Activated T-helper 1 cell treated with anti-CD3 and anti-CD28 coated beads, Interleukin-12 subunit alpha, Interleukin-12 subunit beta, Interleukin-2, Interleukin-4 antibody, amounts not matched to agents 30 ng/mL and 10 ng/mL and 1 ng/mL, durations not matched to agents 14 hours and 24 hours and 36 hours (primary cell): ENCODE measurements at regions not wholly inside any gene's neighbourhood (a gene's known extent, or its start where the extent isn't known, plus 50 kb on each side); places are given as distances from the start of the nearest gene placed in this dataset.

Source experiments
- DNase-seq: peaks from one replicate; pipeline ENCODE4 v3.0.0; 2021; ENCODE audit warnings: low spot score
- H3K27ac Mint-ChIP-seq: one replicate; pipeline ENCODE4 v1.8.0; 2021; ENCODE audit warnings: mild to moderate bottlenecking, mixed read lengths
- H3K27me3 Mint-ChIP-seq: one replicate; pipeline ENCODE4 v1.8.0; 2022; ENCODE audit warnings: mild to moderate bottlenecking, moderate library complexity, mixed read lengths; ENCODE audit not compliant: insufficient read depth
- H3K36me3 Mint-ChIP-seq: one replicate; pipeline ENCODE4 v1.8.0; 2021; ENCODE audit warnings: low read depth, mixed read lengths
- H3K4me1 Mint-ChIP-seq: one replicate; pipeline ENCODE4 v1.8.0; 2021; ENCODE audit warnings: low read depth, mixed read lengths
- H3K4me3 Mint-ChIP-seq: one replicate; pipeline ENCODE4 v1.8.0; 2021; ENCODE audit warnings: mild to moderate bottlenecking, moderate library complexity, mixed read lengths
- H3K9me3 Mint-ChIP-seq: one replicate; pipeline ENCODE4 v1.8.0; 2021; ENCODE audit warnings: mixed read lengths
- intact Hi-C: fragments of 100-400 bp; cut with micrococcal nuclease; formaldehyde crosslinking; loops from one replicate; pipeline ENCODE4 v1.15.1; 2024

DNA sequence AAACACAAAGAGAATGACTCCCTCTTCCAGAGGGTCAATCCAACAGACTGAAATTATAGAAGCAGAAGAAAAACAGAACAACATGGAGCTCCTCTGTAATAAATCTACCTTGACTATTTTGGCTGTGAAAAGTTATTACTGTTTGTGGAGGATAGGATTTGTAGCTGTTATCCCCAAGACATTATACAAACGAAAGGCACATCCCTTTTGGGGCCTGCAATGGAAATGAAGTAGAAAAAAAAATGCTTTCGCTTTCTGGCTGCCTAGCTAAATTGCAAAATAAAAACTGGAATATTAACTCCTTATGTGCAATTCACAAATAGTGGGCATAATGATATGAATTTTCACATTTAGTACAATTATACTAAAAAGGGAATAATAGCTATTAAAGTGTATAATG is 123.8 kb upstream of the CCDC179 start:
- intact Hi-C loops = no loop called here
- H3K4me3 Mint-ChIP-seq = no peak overlapping the region
- no peak for DNase-seq

DNA sequence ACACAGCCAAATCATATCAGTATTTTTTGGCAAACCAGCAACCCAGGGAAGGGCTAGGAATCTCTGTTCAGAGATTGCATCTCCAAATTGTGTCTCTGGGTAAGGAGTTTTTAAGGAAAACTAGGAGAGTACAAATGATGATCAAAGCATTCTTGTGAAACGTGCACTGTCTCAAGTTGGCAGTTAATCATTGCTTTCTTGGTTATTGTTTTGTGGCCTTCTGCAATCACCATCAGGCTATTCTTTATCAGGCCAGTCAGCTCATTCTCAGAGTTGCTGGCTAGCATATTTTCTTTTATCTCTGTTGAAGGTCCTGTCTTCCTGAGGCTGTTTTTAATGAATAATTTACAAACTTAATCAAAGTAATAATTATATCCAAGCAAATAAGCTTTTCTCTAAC is 129.1 kb upstream of the CCDC179 start:
- no peak overlapping the region for H3K27ac Mint-ChIP-seq
- DNase-seq = no peak
- H3K27me3 Mint-ChIP-seq = no peaks in the 10 kb centered on the region
- no peak overlapping the region for H3K4me3 Mint-ChIP-seq
- no peaks in the 10 kb centered on the region for H3K4me1 Mint-ChIP-seq
- peaks cover 11% of the 10 kb centered on the region for H3K9me3 Mint-ChIP-seq
- no peaks in the 10 kb centered on the region for H3K36me3 Mint-ChIP-seq
- intact Hi-C loops = no loop called here

More for the DNA sequence above, 123.8 kb upstream of the CCDC179 start:
- no peaks in the 10 kb centered on the region for H3K36me3 Mint-ChIP-seq
- no peaks in the 10 kb centered on the region for H3K27me3 Mint-ChIP-seq
- no peaks in the 10 kb centered on the region for H3K9me3 Mint-ChIP-seq
- no peaks in the 10 kb centered on the region for H3K4me1 Mint-ChIP-seq
- no peak overlapping the region for H3K27ac Mint-ChIP-seq

DNA sequence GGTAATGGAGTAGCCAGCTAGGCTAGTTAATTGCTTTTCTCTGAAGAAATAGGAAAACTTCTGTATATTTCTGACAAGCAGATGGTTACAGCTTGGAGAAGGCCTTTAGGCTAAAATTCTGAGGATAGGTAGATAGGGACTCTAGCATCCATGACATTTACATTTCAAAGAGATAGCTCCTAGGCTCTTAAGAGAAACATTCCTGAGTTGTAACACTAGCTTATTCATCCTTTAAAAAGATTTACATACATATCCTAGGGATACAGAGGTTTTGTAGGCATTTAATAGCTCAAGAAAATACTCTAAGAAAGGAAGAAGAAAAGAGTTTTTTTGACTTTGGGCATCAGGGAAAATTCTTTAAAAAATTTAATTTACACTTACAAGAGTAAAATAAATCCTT is 130.9 kb upstream of the CCDC179 start:
- H3K4me1 Mint-ChIP-seq = no peaks in the 10 kb centered on the region
- no peaks in the 10 kb centered on the region for H3K36me3 Mint-ChIP-seq
- no peak overlapping the region for H3K4me3 Mint-ChIP-seq
- H3K27ac Mint-ChIP-seq = no peak overlapping the region
- DNase-seq = no peak
- no peaks in the 10 kb centered on the region for H3K27me3 Mint-ChIP-seq
- H3K9me3 Mint-ChIP-seq = peaks cover 11% of the 10 kb centered on the region
- intact Hi-C loops = no loop called here

- Mint-ChIP-seq H3K27ac (no peak overlapping the region), H3K9me3 (peaks cover 20% of the 10 kb centered on the region), H3K36me3 (no peaks in the 10 kb centered on the region), H3K4me1 (no peaks in the 10 kb centered on the region), H3K4me3 (no peak overlapping the region), H3K27me3 (no peaks in the 10 kb centered on the region)
- DNase-seq = no peak
- intact Hi-C loops = no loop called here
Observed at GRCh38 chr11:23006730-23007129, 146.5 kb upstream of the CCDC179 start.

DNA sequence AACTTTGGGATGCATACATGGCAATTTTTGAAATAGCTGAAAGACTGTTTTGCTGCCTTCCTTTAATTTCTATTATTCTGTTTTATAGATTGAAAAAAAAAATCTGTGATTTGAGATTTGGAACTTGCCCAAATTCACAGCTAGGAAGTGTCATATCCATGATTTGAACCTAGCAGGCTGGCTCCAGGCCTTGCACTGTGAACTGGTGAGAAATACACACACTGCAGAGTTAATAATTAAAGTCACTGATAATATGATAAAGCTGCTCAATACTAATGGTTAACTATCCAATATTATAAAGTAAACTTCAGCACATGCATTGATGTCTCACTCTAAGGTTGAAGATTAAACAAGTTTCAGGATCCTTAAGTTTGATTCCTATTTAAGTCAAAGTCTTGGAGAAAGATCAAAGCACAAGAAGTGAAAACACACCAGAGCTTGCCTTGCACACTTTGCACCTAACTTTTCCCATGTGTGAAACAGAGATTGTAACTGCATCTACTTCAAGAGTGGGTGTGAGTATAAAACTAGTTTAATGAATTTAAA is 150.6 kb upstream of the CCDC179 start:
- Mint-ChIP-seq H3K27me3 (no peaks in the 10 kb centered on the region), H3K36me3 (no peaks in the 10 kb centered on the region), H3K27ac (no peak overlapping the region), H3K9me3 (peaks cover 4% of the 10 kb centered on the region), H3K4me1 (no peaks in the 10 kb centered on the region), H3K4me3 (no peak overlapping the region)
- intact Hi-C loops = no loop called here
- no peak for DNase-seq

- Mint-ChIP-seq H3K4me1 (no peaks in the 10 kb centered on the region), H3K9me3 (no peaks in the 10 kb centered on the region), H3K4me3 (no peak overlapping the region), H3K27ac (no peak overlapping the region), H3K27me3 (no peaks in the 10 kb centered on the region), H3K36me3 (no peaks in the 10 kb centered on the region)
- intact Hi-C loops = no loop called here
- no peak for DNase-seq
Observed at GRCh38 chr11:23012930-23013329, 152.7 kb upstream of the CCDC179 start.

DNA sequence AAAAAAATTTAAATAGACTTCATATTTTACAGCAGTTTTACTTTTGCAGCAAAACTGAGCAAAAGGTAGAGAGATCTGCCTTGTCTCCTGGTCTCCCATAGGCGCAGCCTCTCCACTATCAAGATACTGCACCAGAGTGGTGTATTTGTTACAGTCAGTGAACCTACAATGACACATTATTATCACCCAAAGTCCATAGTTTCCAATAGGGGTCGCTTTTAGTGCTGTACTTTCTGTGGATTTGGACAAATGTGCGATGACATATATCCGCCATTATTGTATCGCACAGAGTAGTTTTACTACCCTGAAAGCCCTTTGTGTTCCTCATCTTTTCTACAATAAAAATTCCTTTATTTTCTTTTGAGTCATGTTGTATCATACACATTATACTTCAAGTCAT is 153.2 kb upstream of the CCDC179 start:
- no peaks in the 10 kb centered on the region for H3K27me3 Mint-ChIP-seq
- no peaks in the 10 kb centered on the region for H3K36me3 Mint-ChIP-seq
- no peaks in the 10 kb centered on the region for H3K4me1 Mint-ChIP-seq
- no peak overlapping the region for H3K4me3 Mint-ChIP-seq
- no peaks in the 10 kb centered on the region for H3K9me3 Mint-ChIP-seq
- no peak overlapping the region for H3K27ac Mint-ChIP-seq
- DNase-seq = no peak
- intact Hi-C loops = no loop called here

- intact Hi-C loops = no loop called here
- Mint-ChIP-seq H3K4me3 (no peak overlapping the region), H3K27me3 (no peaks in the 10 kb centered on the region), H3K27ac (no peak overlapping the region), H3K4me1 (no peaks in the 10 kb centered on the region), H3K9me3 (no peaks in the 10 kb centered on the region), H3K36me3 (no peaks in the 10 kb centered on the region)
- no peak for DNase-seq
Observed at GRCh38 chr11:23021287-23021863, 161.1 kb upstream of the CCDC179 start.

- Mint-ChIP-seq H3K9me3 (no peaks in the 10 kb centered on the region), H3K4me1 (no peaks in the 10 kb centered on the region), H3K4me3 (no peak overlapping the region), H3K27me3 (no peaks in the 10 kb centered on the region), H3K36me3 (no peaks in the 10 kb centered on the region), H3K27ac (no peak overlapping the region)
- intact Hi-C loops = no loop called here
- no peak for DNase-seq
Observed at GRCh38 chr11:23022854-23023253, 162.6 kb upstream of the CCDC179 start.

GRCh38 chr11:23023319-23023718 is 163.0 kb upstream of the CCDC179 start:
- Mint-ChIP-seq H3K36me3 (no peaks in the 10 kb centered on the region), H3K27ac (no peak overlapping the region)
- intact Hi-C loops = no loop called here

GRCh38 chr11:23041001-23041503 is 180.8 kb upstream of the CCDC179 start:
- no peak for DNase-seq
- H3K4me1 Mint-ChIP-seq = no peaks in the 10 kb centered on the region
- no peaks in the 10 kb centered on the region for H3K27me3 Mint-ChIP-seq
- H3K27ac Mint-ChIP-seq = no peak overlapping the region
- no peaks in the 10 kb centered on the region for H3K36me3 Mint-ChIP-seq
- no peak overlapping the region for H3K4me3 Mint-ChIP-seq
- intact Hi-C loops = no loop called here
- no peaks in the 10 kb centered on the region for H3K9me3 Mint-ChIP-seq

More at GRCh38 chr11:23023319-23023718, 163.0 kb upstream of the CCDC179 start:
- Mint-ChIP-seq H3K4me3 (no peak overlapping the region), H3K27me3 (no peaks in the 10 kb centered on the region), H3K9me3 (no peaks in the 10 kb centered on the region), H3K4me1 (no peaks in the 10 kb centered on the region)
- DNase-seq = no peak

DNA sequence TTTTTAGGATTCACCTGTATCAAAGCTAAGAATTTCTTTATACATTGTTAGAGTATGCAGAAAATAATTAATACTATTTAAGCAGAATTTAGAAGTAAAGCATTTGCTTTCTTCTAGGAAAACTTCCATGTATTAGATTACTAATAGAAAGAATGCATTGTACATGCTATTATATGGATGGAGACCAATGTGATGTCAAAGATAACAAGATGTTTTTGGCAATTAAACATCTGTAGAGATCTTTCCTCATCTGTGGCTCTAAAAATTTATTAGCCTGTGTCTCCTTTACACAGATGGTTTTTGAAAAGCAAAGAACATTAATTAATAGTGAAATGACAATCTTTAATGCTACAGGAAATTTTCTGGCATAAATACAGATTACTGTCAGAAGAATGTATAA is 198.4 kb upstream of the CCDC179 start:
- H3K4me3 Mint-ChIP-seq = no peak overlapping the region
- H3K4me1 Mint-ChIP-seq = no peaks in the 10 kb centered on the region
- no peak for DNase-seq
- H3K27me3 Mint-ChIP-seq = no peaks in the 10 kb centered on the region
- no peak overlapping the region for H3K27ac Mint-ChIP-seq
- no peaks in the 10 kb centered on the region for H3K36me3 Mint-ChIP-seq
- H3K9me3 Mint-ChIP-seq = no peaks in the 10 kb centered on the region
- intact Hi-C loops = no loop called here

DNA sequence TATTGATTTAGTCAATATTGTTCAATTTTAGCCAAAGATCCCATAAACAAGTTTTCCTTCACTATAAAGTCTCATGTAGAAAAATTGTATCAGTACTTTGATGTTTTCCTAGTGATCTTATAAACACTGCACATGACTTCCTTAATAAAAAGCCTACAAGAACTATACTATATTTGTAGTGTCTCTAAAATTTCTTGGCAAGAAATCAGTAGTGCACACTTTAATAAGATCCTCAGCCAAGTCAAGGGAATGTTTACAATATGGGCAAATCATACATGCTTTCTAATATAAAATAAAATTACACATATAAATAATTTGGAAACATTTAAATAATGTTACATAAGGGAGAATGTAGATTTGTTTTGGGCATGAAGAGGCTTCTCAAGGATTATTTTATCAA is 203.0 kb upstream of the CCDC179 start:
- no peak overlapping the region for H3K4me3 Mint-ChIP-seq

More for the DNA sequence above, 203.0 kb upstream of the CCDC179 start:
- no peaks in the 10 kb centered on the region for H3K4me1 Mint-ChIP-seq
- no peak for DNase-seq
- intact Hi-C loops = no loop called here
- no peaks in the 10 kb centered on the region for H3K9me3 Mint-ChIP-seq
- H3K27ac Mint-ChIP-seq = no peak overlapping the region
- H3K36me3 Mint-ChIP-seq = no peaks in the 10 kb centered on the region
- H3K27me3 Mint-ChIP-seq = no peaks in the 10 kb centered on the region
